HT-29 (cell line): ENCODE measurements at regions not wholly inside any gene's neighbourhood (a gene's known extent, or its start where the extent isn't known, plus 50 kb on each side); places are given as distances from the start of the nearest gene placed in this dataset.
"Not testable (repeated sequence)": the region's sequence is repeated elsewhere in the genome, so short reads cannot be mapped to it uniquely, and the experiment has no call there.

Source experiments
- DNase-seq: peaks from one replicate; pipeline ENCODE4 v3.0.0-alpha.2; 2015; ENCODE audit warnings: low spot score

- DNase-seq = no peak
These were observed 354.3 kb upstream of the SFSWAP start for GRCh38 chr12:131356485-131357184.

- no peak for DNase-seq
These were observed 353.6 kb upstream of the SFSWAP start for GRCh38 chr12:131357185-131357747.

GRCh38 chr12:131357920-131358319, 353.0 kb upstream of the SFSWAP start:
- no peak for DNase-seq

- no peak for DNase-seq
These were observed 348.3 kb upstream of the SFSWAP start for GRCh38 chr12:131362291-131363211.

GRCh38 chr12:131363393-131363792, 347.5 kb upstream of the SFSWAP start:
- no peak for DNase-seq

- DNase-seq = no peak
These were observed 346.9 kb upstream of the SFSWAP start for GRCh38 chr12:131363841-131364495.

GRCh38 chr12:131364903-131365820, 345.7 kb upstream of the SFSWAP start:
- DNase-seq = no peak

- no peak for DNase-seq
These were observed 345.0 kb upstream of the SFSWAP start for GRCh38 chr12:131365821-131366260.

GRCh38 chr12:131366261-131366871, 344.5 kb upstream of the SFSWAP start:
- no peak for DNase-seq

- DNase-seq = not testable (repeated sequence)
These were observed 343.6 kb upstream of the SFSWAP start for GRCh38 chr12:131367067-131367982.

GRCh38 chr12:131367983-131368667, 342.8 kb upstream of the SFSWAP start:
- DNase-seq = no peak

GRCh38 chr12:131368668-131369071, 342.2 kb upstream of the SFSWAP start:
- no peak for DNase-seq

- no peak for DNase-seq
These were observed 341.6 kb upstream of the SFSWAP start for GRCh38 chr12:131369094-131369845.

GRCh38 chr12:131370321-131370720, 340.6 kb upstream of the SFSWAP start:
- no peak for DNase-seq

- no peak for DNase-seq
These were observed 340.0 kb upstream of the SFSWAP start for GRCh38 chr12:131370791-131371347.

GRCh38 chr12:131371401-131372170, 339.3 kb upstream of the SFSWAP start:
- DNase-seq = no peak

- no peak for DNase-seq
These were observed 338.8 kb upstream of the SFSWAP start for GRCh38 chr12:131372171-131372475.
